GM12892 (cell line): ENCODE measurements at regions not wholly inside any gene's neighbourhood (a gene's known extent, or its start where the extent isn't known, plus 50 kb on each side); places are given as distances from the start of the nearest gene placed in this dataset.

Experiments
- POLR2A ChIP-seq: IDR thresholded peaks from 2 replicates; pipeline ENCODE4 v1.6.1; 2011; ENCODE audit warnings: low read depth, low read length, control low read depth
- POLR2AphosphoS5 ChIP-seq: IDR thresholded peaks from 2 replicates; pipeline ENCODE4 v1.6.1; 2011; ENCODE audit warnings: low read depth, low read length, control low read depth
- TAF1 ChIP-seq: IDR thresholded peaks from 2 replicates; pipeline ENCODE4 v1.6.1; 2011; ENCODE audit warnings: low read depth, mild to moderate bottlenecking, control low read depth, low read length, borderline replicate concordance

DNA sequence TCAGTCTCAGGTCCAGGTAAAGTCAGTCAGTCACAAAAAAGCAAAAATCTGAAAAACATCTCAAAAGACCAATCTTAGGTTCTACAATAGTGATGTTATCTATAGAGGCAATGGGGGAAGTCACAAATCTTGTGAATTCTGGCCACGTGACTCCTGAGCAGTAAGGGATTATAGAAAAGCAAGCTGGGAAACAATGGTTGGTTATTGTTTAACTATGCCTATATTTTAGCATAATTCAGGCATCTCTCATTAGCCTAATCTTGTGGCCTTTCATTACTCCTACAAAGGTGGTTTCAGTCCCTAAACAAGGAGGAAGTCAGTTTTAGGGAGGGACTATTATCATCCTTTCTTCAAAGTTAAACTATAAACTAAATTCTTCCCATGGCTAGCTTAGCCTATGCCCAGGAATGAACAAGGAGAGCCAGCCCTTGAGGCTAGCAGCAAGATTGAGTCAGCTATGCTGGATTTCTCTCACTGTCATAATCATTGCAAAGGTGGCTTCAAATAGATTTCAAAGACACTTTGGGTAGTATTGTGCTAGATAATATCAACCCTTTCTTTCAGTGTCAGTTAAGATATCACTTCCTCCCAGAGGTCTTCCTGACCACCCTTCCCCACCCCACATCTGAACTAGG is 56.4 kb upstream of the ITGA6 start:
- TF ChIP-seq TAF1 (no peak), POLR2A (no peak), POLR2AphosphoS5 (no peak)
